Activated CD8-positive, alpha-beta memory T cell treated with anti-CD3 and anti-CD28 coated beads for 24 hours (primary cell): ENCODE measurements at regions not wholly inside any gene's neighbourhood (a gene's known extent, or its start where the extent isn't known, plus 50 kb on each side); places are given as distances from the start of the nearest gene placed in this dataset.
"Not testable (repeated sequence)": the region's sequence is repeated elsewhere in the genome, so short reads cannot be mapped to it uniquely, and the experiment has no call there.

Experiments
- DNase-seq: peaks from one replicate; pipeline ENCODE4 v3.0.0-alpha.2; 2020

DNA sequence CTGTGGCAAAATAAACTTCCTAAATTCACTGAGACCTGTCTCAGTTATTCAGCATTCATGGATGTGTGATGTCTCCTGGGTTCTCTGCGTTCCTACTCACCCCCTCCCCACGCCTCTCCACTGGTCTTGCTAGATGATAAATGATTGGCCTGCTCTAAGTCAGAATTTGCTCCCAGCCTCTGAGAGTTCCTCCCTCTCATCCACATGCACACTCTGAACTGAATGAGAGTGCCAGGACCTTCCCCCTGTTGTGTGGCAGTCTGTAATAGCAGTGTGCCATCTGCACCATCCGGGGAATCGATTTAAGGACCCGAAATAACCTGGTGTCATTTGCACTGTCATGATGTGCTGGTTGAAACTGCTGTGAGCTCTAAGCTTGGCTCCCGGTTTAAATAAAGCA, 135.8 kb upstream of the AFDN start:
- DNase-seq: no peak

DNA sequence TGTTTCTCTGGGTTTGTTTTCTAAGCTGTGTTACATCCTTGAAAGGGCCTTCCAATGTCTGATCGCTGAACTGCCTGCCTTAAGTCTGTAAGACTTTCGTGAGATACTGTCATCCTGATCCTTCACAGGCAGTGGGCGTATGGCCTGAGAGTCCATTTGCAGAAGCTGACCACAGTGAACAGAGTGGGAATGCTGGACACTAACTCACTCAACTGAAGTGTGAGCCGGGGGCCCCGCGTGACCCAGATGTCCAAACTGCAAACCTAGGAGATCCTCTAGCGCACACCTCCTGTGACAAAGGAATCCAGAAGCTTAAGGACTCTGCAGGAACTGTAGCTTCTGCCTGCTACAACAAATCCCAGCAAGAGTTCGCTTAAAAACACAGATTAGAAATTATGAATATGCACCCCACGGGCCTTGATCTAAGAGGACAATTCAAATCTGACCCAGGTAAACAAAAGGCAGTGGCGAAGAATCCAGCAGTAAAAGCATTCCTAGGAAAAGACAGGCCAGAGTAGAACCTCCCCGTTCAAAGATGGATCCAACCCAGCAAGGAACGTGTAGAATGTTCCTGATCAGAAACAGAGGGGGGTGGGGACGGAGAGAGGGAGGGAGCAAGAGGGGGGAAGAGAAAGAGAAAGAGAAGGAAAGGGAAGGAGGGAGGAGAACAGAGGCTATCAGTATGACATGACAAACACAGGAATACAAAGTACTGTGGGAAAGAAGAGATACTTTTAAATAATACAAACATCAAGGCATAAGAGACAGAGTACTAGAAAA, 135.0 kb upstream of the AFDN start:
- DNase-seq: no peak

DNA sequence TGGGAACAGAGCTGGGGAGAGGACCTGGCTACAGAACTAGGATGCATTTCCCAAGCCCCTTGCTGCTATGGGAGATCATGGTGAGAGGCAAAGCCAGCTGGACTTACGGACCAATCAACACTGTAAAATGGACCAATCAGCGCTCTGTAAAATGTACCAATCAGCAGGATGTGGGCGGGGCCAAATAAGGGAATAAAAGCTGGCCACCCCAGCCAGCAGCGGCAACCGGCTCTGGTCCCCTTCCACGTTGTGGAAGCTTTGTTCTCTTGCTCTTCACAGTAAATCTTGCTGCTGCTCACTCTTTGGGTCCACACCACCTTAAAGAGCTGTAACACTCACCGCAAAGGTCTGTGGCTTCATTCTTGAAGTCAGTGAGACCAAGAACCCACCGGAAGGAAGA, 133.2 kb upstream of the AFDN start:
- DNase-seq: not testable (repeated sequence)

DNA sequence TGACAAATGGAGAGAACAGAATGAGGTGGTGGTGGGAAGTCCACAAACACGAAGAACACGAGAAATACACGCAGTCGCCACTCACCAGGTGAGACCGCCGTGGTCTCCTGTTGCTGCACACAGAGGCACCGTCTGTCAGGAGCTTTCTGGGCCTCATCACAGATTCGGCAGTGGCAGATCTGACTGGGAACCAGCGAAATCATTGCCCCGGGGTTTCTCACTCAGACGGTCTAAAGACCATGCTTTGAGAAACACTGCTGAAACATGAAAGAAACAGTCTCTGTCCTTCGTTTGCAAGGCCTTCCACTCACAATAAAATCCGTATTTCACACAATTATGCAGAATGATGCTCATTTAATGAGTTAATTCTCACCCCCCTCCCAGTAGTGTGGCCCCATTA, 130.9 kb upstream of the AFDN start:
- DNase-seq: no peak

DNA sequence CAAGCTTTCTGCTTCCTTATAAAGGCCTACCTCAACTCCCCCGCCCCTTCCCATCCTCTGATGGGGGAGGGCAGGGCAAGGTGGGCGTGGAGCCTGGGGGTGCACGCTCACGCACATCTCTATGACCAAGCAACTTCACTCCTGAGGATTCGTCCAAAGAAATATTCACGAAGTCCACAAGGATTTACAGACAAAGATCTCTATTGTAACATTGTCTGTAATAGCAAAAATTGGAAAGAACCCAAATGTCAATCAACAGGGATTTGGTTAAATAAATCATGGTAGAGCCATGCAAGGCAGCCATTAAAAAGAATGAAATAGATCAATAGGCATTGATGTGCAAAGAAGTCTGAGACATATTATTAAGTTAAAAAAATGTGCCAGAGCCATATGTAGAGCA, 130.4 kb upstream of the AFDN start:
- no peak for DNase-seq

DNA sequence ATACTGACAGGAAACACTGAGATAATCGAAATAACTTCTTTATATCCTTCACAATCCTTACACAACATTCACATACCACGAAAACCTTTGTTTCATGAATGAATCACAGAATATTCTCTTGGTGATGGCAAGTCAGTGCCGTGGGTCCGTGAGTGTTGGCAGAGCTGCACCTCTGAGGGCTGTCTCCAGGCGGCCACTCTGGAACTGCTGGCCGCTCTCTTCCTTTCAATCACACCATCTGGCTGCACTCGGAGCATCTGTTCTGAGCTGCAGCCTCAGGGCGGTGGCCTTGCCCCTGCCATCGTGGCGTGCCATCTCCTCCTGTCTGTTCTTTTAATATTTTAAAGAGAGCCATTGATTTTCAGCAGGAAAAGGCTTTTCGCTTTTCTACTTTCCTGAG, 129.4 kb upstream of the AFDN start:
- DNase-seq: no peak

DNA sequence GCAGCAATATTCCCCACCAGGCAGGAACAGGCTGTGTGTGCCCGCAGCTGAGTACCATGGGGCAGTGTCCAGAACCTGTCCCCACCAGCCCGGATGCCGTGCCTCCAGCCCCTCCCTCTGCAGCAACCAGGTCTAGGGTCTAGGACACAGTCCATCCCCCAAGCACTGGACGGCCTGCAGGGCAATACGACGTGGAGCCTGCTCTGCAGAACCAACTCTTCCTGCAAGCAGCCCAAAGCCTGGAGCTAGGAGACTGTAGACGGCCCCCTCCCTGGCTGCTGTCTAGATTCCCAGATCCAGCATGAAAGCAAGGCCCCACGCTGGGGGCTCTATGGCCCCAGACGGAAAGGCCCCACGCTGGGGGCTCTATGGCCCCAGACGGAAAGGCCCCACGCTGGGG, 128.2 kb upstream of the AFDN start:
- no peak for DNase-seq

DNA sequence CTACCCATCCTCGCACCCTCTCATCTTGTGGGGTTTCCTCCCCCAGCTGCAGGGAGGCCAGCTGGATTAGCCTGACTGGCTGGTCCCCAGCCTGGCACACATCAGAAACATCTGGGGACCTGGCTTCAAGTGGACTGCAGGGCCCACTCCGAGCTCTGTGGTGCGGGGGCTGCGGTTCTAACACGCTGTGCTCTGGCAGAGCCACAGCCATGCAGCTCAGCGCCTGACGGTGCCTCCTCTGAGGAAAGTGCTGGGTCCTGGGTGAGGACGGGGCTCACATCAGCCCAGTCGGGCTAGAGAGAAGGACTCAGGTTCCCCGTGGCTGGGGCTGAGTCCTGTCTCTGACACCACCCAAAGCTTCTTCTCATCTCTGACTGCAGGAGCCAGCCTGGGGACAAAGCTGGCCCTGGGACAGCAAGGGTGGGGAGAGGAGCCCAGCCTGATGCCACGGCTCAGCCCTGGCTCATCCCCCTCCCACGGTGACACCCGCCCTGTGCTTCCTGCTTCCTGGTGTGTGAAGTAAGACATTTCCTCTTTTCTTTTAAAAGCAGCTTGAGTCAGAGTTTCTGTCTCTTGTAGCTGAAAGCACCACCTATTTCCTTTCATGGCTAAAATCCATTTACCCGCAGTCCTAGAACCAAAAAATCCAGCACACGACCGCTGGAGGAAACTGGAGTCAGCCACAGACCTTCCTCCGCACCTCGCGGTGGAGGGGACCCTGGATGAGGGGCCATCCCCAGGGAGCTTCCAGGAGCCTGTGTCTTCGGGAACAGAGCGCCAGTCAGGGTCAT, 127.4 kb upstream of the AFDN start:
- DNase-seq: peak; percentile 79

DNA sequence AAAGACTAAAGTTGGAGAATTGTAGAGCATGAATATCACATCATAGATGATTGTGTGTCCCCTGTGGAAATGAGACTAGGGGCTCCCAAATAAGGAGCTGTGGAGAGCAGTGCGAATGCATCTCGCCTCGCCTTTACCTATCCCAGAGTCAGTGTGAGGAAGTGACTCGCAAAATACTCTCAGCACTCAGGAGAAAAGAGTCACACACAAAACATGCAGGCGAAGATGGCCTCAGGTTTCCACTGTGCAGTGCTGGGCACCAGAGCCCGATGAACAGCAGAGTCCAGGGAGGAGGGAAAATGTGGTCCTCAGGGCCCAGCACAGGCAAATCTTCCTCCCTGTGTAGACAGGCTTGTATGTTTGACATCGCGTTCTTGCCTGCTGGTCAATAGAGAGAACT, 126.5 kb upstream of the AFDN start:
- DNase-seq: no peak

DNA sequence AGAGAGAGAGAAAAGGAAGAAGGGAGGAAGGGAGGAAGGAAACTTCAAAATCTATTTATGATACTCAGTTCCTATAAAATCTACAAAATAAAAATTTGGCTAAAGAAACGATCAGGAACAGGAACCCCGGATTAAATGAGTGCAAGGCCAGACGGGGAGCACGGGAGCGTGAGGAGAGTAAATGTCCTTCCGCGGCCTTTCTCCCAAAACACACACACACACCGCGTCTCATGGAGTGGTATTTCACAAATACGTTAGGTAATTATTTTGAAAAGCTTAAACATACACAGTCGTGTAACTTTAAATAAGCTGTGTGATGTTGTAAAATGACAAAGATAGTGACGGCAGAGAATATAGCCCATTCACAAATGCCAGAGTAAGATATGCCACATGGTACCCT, 125.7 kb upstream of the AFDN start:
- no peak for DNase-seq

DNA sequence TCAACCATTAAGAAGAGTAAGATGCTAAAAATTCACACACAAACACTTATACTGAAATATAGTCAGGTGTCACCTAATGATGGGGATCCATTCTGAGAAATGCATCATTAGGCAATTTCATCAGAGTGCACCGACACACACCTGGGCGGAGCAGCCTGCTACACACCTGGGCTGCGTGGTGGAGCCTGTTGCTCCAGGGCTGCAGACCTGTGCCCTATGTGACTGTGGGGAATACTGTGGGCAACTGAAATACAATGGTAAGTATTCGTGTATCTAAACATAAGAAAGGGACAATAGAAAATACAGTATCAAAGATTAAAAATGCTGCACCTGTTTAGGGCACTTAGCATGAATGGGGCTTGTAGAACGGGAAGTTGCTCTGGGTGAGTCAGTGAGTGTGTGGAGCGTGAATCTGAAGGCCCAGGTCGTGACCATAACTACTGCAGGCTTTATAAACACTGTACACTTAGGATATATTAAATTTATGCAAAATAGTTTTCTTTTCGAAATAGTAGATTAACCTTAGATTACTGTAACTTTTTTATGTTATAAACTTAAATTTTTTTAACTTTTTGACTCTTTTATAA, 124.4 kb upstream of the AFDN start:
- no peak for DNase-seq

DNA sequence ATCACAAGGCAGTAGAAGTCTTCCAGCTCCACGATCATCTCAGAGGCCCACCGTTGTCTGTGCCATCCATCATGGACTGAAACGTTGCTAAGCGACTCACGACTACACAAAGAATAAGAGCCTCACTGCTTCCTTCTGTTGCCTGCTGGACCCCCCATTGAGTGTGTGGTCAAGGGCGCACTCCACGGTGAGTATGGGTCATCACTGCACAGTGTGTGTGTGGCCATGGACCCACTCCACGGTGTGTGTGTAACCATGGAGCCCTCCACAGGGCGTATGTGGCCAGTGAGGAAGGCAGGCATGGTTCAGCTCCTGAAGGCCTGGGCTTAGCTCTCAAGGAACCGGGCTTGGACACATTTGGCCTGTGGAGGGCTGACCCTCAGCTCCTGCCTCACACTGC, 123.4 kb upstream of the AFDN start:
- DNase-seq: peak; percentile 55

DNA sequence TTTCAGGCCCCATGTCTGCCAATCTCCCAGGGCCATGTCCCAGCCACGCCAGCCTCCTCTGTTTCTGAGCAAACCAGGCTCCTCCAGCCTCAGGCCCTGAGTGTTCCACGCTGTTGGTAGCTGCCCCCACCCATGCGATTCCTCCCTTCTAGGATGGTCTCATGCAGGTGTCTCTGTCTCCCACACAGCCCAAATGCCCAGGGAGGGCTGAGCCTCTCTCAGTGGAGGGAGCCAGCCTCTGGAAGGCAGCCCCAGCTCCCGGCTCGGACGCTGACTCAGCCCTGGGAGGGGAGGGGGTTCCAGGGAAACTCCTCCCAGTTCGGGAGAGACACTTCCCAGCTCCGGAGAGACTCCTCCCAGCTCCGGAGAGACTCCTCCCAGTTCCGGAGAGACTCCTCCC, 122.9 kb upstream of the AFDN start:
- DNase-seq: no peak

DNA sequence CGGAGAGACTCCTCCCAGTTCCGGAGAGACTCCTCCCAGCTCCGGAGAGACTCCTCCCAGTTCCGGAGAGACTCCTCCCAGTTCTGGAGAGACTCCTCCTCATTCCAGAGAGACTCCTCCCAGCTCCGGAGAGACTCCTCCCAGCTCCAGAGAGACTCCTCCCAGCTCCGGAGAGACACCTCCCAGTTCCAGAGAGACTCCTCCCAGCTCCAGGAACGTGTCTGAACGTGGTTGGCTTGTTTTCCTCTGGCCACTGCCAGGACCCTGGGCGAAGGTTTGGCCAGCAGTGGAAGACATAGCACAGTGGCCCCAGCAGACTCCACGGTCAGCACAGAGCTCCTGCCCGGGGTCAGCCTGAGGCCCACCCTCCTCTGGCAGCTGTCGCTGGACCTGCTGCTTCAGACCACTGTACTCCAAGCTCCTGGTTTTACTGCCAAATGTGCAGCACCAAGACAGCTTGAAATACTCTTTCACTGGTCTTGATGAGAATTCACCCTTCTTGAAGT, 122.3 kb upstream of the AFDN start:
- DNase-seq: no peak

DNA sequence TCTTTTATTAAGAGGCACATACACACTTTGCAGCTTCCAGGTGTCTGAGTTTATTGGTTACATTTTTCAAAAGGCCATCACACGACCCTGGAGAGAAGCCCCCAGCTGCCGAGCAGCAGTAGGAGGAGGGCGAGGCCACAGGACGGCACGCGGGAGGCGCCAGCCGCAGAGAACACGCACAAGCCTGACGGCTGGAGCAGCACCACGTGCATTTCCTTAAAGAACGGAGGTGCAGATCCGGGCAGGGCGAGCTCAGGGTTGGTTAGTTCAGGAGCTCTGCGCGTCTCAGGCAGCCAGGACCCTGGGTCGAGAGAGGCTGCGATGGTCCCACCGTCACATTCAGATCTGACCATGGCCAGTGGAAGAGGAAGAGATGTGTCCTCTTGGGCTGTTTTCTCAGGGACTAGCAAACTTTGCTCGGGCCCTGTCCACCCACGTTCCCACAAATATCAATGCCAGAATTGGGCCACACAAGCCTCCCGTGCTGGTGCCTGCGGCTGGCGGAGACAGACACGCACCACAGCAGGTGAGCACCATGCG, 121.4 kb upstream of the AFDN start:
- DNase-seq: no peak

DNA sequence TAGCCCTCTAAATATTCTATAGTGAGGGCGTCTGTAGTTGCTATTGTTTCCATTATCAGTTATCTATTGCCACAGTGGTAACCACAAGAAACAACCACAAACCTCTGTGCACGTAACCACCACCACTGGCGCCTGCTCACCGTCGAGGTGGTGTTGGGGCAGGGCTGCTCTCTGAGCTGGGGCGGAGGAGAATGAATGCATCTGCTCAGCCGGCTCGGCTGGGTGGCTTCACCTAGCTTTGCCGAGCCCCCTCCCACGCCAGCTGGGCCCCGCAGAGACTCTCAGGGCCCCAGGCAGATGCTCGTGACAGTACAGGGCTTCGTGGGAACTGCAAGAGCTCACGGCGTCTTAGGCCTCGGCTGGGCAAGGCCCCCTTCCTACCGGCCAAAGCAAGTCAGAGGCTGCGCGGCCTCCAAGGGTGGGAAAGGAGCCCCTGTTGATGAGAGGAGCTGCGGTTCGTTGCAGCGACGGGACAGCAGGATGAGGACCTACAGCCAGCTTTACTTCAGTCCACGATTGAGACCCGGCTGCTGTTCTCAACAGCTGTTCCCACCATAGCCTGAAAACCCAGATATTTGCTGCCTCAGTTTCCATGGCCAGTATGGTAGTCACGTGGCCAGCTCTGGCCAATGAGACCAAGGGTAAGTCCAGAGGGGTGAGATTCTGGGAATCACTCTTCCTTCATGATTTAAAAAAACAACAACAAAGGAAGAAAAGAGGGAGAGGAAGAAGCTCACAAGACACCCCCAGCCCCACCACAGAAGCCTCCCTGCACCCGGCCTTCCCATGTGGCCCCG, 120.2 kb upstream of the AFDN start:
- DNase-seq: peak; percentile 77

DNA sequence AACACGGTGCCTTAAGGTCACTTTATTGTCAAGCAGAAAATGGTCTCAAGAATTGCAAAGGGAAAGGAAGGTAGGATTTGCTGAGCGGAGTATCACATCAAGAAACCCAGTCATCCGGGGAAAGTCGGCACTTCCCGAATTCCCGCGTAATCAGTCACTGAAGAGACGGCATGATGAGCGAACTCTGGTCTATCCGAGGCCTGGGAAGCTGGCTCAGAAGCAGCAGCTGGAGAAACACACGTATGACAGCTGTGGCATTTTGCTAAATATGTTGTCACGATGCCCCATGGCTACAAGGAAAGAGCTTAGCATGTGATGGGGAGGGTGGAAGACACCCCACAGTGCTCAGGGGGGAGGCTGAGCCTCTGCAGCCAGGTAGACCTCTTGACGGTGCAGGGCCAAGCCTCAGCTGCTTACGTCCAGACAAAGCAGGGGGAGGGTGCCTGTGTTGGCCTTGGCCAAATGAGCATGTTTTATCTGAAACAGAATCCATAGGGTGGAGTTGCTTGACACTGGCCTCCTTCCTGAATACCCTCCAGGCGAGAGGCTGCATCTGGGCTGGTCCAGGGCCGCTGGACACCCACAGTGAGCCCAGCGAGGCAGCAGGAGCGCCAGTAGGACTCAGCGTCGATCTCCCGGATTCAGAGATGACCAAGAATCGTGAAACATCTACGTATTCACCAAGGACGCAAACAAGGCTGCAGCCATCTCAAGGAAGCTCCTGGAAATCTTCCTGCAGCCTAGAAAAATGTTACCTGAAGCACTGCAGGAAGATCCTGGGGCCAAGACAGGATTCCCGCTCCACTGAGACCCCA, 118.8 kb upstream of the AFDN start:
- no peak for DNase-seq

DNA sequence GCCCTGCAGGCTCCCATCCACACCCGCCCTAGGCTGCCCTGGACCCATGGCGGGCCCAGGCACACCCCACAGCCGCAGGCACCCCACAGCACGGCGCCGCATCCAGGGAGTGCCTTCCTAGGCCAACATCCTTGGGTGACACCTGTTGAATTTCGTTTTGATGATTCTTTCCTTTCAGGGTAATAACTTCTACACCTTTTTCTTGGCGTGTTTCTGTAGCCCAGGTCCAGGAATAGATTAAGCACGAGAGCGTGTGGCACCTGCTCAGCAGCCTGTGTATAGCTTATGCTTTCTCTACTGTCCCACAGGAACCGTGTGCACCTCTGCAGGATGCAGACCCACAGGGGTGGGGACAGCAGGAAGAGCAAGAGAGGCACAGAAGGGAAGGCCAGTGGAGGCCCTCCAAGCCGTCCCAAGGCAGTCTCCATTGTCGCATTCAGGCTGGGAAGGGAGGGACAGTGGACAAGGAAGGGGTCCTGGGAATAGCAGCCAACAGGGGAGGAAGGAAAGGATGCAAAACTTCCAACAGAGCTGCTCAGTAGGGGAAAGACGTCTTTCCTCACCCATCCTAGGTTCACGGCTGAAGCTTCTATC, 118.1 kb upstream of the AFDN start:
- no peak for DNase-seq

DNA sequence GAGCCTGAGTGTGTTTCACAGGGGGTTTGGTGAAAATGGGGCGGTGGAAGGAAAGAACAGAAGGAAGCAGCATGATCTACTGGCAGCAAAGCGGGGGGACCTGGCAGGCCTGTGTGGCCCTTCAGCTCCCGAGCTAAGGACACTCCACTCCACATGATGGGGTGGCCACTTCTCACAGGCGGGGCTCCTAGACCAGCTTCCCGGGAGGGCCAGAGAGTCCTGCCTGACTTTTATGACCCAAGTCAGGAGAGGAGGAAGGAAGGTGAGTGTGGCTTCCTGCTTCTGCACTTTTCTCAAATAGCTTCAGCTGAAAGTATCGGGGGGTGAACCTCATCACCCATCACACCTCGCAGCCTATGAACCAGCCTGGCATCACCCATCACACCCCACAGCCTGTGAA, 117.5 kb upstream of the AFDN start:
- DNase-seq: no peak

DNA sequence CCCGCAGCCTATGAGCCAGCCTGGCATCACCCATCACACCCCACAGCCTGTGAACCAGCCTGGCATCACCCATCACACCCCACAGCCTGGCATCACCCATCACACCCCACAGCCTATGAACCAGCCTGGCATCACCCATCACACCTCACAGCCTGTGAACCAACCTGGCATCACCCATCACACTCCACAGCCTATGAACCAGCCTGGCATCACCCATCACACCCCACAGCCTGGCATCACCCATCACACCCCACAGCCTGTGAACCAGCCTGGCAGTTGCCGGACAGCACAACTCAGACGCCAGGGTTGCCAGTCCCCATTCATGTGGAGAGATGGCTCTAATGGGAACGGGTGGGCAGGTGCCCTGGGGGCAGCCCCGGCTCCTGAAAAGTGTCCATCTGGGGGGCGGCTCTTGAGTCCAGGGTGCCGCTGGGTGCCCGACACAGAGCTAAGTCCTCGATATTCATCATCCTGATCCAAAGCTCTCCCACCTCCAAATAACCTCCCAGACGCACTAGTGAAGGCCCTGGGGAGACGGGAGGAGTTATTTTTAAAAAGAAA, 116.9 kb upstream of the AFDN start:
- DNase-seq: not testable (repeated sequence)

DNA sequence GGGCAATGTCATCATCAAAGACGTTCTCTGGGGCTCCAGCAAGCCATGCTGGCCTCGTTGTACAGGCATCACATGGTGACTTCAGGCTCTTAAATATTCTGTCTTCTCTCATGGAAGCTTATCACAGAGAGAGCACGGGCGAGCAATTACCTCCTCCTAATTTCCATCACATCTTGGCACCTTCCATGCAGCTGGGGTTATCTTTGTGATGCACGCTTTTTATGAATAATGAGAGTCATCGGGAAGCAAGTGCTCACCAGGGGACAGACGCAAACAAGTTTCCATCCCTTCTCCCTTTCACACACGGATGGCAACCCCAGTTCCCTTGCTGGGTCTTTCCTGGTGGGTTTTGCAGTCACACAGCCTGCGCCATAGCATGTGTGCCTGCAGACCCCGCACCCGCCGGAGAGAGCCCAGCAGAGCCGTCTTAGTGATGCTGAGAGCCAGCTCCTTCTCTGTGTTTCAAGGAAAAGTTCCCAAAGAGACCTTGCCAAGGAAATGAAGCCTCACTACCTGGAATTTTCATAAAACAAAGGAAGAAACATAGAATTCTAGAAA, 116.3 kb upstream of the AFDN start:
- no peak for DNase-seq
